Urothelium cell line (cell line): ENCODE measurements at regions not wholly inside any gene's neighbourhood (a gene's known extent, or its start where the extent isn't known, plus 50 kb on each side); places are given as distances from the start of the nearest gene placed in this dataset.

Experiments
- DNase-seq: peaks from one replicate; pipeline ENCODE4 v3.0.0; 2011; ENCODE audit warnings: low spot score, mixed read lengths
- FAIRE-seq: peaks from 2 replicates; lab custom pipeline; 2011; peaks lifted over from hg19 to GRCh38; lab: Jason Lieb, UNC

- DNase-seq (no peak), FAIRE-seq (no peak)
Observed at GRCh38 chr1:60572378-60572777, 498.8 kb upstream of the C1orf87 start.

- DNase-seq (no peak), FAIRE-seq (no peak)
Observed at GRCh38 chr1:60571811-60572210, 498.2 kb upstream of the C1orf87 start.

- FAIRE-seq (no peak), DNase-seq (no peak)
Observed at GRCh38 chr1:60569189-60569588, 495.6 kb upstream of the C1orf87 start.

GRCh38 chr1:60567256-60567655, 493.7 kb upstream of the C1orf87 start:
- no peak for DNase-seq
- FAIRE-seq, result no peak

GRCh38 chr1:60564916-60565750, 491.6 kb upstream of the C1orf87 start:
- FAIRE-seq (no peak), DNase-seq (no peak)

- FAIRE-seq, result no peak
- no peak for DNase-seq
Observed at GRCh38 chr1:60563777-60564535, 490.4 kb upstream of the C1orf87 start.

GRCh38 chr1:60562740-60563139, 489.2 kb upstream of the C1orf87 start:
- FAIRE-seq (no peak), DNase-seq (no peak)

GRCh38 chr1:60560701-60561100, 487.1 kb upstream of the C1orf87 start:
- FAIRE-seq, result no peak

GRCh38 chr1:60558236-60558635, 484.7 kb upstream of the C1orf87 start:
- DNase-seq (no peak), FAIRE-seq (no peak)

More at GRCh38 chr1:60560701-60561100, 487.1 kb upstream of the C1orf87 start:
- DNase-seq, result no peak

- no peak for DNase-seq
- FAIRE-seq, result no peak
Observed at GRCh38 chr1:60553730-60554129, 480.2 kb upstream of the C1orf87 start.

GRCh38 chr1:60547821-60548220, 474.3 kb upstream of the C1orf87 start:
- DNase-seq, result no peak
- no peak for FAIRE-seq

- FAIRE-seq (no peak), DNase-seq (no peak)
Observed at GRCh38 chr1:60541831-60542532, 468.4 kb upstream of the C1orf87 start.

- FAIRE-seq (no peak), DNase-seq (no peak)
Observed at GRCh38 chr1:60540141-60540540, 466.6 kb upstream of the C1orf87 start.

- DNase-seq, result no peak
- no peak for FAIRE-seq
Observed at GRCh38 chr1:60535713-60536112, 462.1 kb upstream of the C1orf87 start.

GRCh38 chr1:60527567-60527966, 454.0 kb upstream of the C1orf87 start:
- DNase-seq, result no peak
- FAIRE-seq, result no peak

GRCh38 chr1:60516996-60517395, 443.4 kb upstream of the C1orf87 start:
- FAIRE-seq (no peak), DNase-seq (no peak)

- FAIRE-seq (no peak), DNase-seq (no peak)
Observed at GRCh38 chr1:60510162-60510561, 436.6 kb upstream of the C1orf87 start.

GRCh38 chr1:60504206-60504840, 430.8 kb upstream of the C1orf87 start:
- DNase-seq (no peak), FAIRE-seq (no peak)

- FAIRE-seq, result no peak
- no peak for DNase-seq
Observed at GRCh38 chr1:60503266-60503925, 429.8 kb upstream of the C1orf87 start.

- FAIRE-seq, result no peak
- no peak for DNase-seq
Observed at GRCh38 chr1:60502506-60502905, 428.9 kb upstream of the C1orf87 start.
